ENCODE measurements at regions not wholly inside any gene's neighbourhood (a gene's known extent, or its start where the extent isn't known, plus 50 kb on each side); places are given as distances from the start of the nearest gene placed in this dataset.

DNA sequence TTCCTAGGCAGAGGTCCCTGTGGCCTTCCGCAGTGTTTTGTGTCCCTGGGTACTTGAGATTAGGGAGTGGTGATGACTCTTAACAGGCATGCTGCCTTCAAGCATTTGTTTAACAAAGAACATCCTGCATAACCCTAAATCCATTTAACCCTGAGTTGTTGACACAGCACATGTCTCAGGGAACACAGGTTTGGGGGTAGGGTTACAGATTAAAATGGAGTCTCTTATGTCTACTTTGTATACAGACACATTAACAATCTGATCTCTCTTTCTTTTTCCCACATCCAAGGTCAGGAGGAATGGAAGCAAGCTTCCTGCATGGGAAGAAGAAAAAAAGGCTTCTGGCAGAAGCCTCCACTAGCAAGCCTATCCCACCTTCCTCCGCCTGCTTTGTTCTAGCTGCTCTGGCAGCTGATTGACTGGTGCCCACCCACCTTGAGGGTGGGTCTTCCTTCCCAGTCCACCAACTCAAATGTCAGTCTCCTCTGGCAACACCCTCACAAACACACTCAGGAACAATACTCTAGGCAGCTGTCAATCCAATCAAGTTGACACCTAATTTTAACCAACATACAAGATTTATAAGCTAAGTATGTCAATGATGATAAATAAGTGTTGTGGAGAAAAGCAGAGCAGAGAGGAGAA is 176.5 kb upstream of the CCZ1B start:
- TF ChIP-seq CTCF (IDR thresholded peaks at IDR 0.05) (no peak), POLR2A (IDR thresholded peaks at IDR 0.05) (no peak)
